AG08395 (cell line): ENCODE measurements at regions not wholly inside any gene's neighbourhood (a gene's known extent, or its start where the extent isn't known, plus 50 kb on each side); places are given as distances from the start of the nearest gene placed in this dataset.
"Not testable (repeated sequence)": the region's sequence is repeated elsewhere in the genome, so short reads cannot be mapped to it uniquely, and the experiment has no call there.

Experiments used
- DNase-seq: peaks from one replicate; pipeline ENCODE4 v3.0.0; 2012; ENCODE audit warnings: mixed read lengths, low spot score

DNA sequence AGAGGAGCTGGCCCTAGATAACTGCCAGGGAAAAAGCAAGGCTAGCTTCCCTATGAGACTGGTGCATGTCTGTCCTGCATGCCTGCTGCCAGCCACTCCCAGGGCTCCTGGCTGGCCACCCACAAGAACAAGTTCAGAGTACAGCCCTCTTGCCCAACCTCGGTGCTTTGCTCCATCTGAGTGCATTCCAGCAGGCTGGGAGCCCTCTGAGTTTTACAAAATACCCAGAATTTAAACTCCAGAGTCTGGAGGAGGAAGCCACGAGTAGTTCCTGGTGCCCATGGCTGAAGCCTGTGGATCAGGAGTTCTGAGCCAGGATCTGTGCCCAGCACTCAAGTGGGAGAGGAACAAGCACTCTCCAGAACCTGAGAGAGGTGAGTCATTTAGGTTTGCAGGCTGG lies 111.6 kb downstream of the MAGEE2 start:
- no peak for DNase-seq

GRCh38 chrX:75655627-75656026 lies 129.4 kb downstream of the MAGEE2 start:
- no peak for DNase-seq

DNA sequence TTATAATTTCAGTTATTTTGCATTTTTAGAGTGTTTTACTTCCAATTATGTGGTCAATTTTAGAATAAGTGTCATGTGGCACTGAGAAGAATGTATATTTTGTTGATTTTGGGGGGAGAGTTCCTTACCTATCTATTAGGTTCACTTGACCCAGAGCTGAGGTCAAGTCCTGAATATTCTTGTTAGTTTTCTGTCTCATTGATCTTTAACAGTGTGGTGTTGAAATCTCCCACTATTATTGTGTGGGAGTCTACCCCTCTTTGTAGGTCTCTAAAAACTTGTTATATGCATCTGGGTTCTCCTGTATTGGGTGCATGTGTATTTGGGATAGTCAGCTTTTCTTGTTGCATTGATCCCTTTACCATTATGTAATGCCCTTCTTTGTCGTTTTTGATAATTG lies 127.0 kb upstream of the ZDHHC15 start:
- no peak for DNase-seq

DNA sequence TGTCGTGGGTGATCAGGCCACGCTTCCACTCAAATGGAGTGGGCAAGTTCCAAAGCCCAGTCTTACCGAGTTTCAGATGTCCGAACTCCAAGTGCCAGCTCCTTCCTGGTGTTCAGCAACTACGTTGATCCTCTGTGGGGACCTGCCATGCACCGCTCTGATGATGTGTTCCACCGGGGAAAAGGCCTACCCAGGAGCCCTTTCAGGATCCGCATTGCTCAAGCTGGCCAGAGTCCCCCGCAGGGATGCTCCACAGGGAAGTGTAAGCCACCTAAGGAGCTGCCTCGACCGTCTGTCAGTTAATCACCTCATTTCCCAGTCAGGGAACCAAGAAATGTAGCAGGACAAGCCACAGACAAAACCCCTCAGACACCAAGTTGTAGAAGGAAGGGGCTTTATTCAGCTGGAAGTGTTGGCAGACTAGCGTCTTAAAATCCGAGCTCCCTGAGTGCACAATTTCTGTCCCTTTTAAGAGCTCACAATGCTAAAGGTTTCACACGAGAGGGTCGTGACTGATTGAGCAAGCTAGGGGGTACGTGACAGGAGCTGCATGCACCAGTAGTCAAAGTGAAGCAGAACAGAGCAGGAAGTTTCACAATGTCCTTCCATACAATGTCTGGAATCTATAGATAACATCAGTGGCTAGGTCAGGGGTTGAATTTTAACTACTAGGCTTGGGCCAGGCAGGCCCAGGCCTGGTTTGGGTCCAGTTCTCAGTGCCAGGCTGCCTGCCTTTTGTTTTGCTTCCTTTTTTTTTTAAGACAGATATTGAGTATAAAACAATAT lies 126.2 kb upstream of the ZDHHC15 start:
- DNase-seq, result no peak

DNA sequence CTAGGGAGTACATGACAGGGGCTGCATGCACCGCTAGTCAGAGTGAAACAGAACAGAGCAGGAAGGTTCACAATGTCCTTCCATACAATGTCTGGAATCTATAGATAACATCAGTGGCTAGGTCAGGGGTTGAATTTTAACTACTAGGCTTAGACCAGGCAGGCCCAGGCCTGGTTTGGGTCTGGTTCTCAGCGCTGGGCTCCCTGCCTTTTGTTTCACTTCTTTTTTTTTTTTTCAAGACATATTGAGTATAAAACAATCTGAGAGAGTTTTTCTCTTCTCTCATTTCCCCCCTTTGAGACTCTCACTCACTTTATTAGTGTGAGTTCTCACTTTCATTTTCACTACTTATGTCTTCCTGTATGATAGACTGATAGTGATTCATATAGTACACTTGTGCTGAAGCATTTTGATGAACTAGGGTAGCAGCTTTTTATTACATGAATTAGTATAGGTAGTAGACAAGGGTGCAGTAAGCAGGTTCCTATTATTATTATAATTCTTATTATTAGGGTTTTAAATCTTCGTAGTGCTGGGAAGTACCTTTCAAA lies 120.0 kb upstream of the ZDHHC15 start:
- DNase-seq, result no peak

DNA sequence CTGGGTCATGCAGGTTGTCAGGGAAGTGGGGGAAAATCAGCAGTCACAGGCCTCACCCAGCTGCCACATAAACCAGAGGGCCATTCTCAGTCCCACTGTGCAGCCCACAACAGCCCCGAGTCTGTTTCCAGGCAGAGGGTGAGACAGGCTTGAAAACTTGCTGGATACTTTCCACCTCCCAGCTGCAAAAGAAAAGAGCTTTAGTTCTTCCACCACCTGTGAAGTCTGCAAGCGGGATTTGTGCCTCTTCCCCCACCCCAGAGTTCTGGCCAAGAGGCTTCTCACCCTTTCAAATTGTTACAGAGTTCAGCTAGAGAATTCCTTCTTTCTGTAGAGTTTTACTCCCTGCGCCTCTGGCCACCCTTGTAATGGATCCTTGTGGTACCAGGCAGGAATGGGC lies 115.5 kb upstream of the ZDHHC15 start:
- no peak for DNase-seq

- DNase-seq, result no peak
Measured at GRCh38 chrX:75625232-75625631, 102.4 kb upstream of the ZDHHC15 start.

DNA sequence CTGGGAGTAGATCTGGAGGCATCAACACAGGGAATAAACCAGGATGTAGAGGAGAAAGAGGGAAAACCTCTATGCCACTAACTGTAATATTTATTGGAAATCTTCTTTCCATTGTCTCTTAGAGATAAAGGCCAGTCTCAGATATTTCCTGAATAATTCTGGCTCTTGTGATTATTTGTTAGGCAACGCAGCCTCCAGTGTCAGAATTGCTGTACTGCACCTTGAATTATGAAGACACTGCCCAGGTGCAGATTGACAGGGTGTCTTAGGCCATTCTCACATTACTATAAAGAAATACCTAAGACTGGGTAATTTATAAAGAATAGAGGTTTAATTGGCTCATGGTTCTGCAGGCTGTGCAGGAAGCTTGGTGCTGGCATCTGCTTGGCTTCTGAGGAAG lies 100.7 kb upstream of the ZDHHC15 start:
- DNase-seq, result no peak

- DNase-seq, result no peak
Measured at GRCh38 chrX:75609406-75609805, 86.6 kb upstream of the ZDHHC15 start.

DNA sequence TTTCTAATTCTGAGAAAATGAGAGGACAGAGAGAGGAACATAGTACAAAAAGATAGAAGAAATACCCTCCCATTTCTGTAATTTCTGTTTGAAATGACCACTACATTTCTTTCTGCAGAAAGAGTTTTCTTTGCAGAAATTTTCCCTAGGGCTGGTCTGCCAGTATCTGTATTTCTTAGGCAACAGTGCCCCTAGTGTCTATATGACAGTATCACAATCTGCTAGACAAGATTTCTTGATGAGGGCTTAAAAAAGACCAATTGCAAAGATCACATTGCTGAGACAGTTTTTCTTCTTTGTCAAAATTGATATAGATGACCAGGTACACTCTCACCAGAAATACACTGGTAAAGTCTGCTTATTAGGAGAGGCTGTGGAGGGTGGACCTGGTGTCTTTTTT lies 81.0 kb upstream of the ZDHHC15 start:
- DNase-seq, result peak; percentile 37

- not testable (repeated sequence) for DNase-seq
Measured at GRCh38 chrX:75602022-75602421, 79.2 kb upstream of the ZDHHC15 start.

DNA sequence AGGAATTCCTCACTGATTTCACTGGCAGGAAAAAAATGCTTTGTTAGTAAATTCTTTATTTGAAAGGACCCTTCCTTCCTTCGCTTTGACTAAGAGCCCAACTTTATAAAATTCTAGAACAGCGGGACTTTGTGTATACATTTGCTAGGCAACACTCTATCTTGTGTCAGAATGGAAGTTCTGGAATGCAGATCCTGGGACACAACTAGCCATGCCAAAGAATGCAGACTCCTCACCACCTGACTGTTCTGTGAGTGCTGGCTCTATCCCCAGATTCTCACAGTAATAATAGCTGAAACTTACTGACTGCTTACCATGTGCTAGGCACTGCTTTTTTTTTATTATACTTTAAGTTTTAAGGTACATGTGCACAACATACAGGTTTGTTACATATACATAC lies 73.3 kb upstream of the ZDHHC15 start:
- DNase-seq, result no peak

DNA sequence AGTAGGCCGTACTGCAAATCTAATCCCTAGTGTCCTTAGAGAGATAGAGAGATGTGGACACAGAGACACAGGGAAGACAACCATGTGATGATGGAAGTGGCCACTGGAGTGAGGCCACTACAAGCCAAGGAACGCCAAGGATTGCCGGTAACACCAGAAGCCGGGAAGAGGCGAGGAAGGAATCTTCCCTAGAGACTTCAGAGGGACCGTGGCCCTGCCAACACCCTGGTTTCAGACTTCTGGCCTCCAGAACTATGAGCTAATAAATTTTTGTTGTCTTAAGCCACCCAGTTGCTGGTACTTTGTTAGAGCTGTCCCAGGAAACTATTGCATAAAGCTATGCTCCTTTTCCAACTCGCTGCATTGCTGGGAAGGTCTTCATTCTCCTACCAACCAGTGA lies 70.3 kb upstream of the ZDHHC15 start:
- DNase-seq, result not testable (repeated sequence)

- no peak for DNase-seq
Measured at GRCh38 chrX:75582511-75582910, 59.7 kb upstream of the ZDHHC15 start.
